ENCODE measurements at regions not wholly inside any gene's neighbourhood (a gene's known extent, or its start where the extent isn't known, plus 50 kb on each side); places are given as distances from the start of the nearest gene placed in this dataset.

DNA sequence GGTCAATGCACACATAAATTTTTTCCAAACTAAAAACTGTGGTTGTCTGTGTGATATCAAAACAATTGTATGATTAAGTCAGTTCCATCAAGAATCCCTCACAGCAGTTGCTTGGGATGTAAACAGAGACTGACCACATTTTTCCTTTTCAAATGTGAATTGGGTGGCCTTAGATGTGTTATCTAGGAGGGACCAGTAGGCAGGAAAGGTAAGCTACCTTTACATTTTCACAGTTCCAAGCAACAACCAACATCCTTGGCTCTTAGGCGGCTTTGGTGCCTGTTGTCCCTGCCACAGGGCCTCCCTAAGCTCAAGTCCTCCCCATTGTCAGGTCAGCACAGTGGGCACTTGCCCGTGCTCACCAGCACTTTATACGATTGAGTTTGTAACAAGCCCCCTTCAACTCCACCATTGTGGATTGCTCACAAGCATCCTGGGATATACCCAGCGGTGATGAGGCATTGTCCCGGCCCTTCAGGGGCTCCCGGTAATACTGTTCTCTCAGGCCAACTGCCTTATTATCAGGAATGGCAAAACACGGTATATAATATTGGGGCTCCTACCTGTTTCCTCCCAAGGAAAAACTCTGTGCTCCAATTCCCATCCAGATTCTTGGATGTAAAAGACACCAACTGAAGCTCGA lies 114.9 kb upstream of the ANKRD1 start:
- intact Hi-C loops (cut with DNase I; ENCODE audit: low total_unique reads): no loop called here
- WGBS, 2 donors: 83 to 92% methylated on average over 8 of the region's 8 CpGs
- no peak for DNase-seq (ENCODE audit: low spot score in 2 of 2)

DNA sequence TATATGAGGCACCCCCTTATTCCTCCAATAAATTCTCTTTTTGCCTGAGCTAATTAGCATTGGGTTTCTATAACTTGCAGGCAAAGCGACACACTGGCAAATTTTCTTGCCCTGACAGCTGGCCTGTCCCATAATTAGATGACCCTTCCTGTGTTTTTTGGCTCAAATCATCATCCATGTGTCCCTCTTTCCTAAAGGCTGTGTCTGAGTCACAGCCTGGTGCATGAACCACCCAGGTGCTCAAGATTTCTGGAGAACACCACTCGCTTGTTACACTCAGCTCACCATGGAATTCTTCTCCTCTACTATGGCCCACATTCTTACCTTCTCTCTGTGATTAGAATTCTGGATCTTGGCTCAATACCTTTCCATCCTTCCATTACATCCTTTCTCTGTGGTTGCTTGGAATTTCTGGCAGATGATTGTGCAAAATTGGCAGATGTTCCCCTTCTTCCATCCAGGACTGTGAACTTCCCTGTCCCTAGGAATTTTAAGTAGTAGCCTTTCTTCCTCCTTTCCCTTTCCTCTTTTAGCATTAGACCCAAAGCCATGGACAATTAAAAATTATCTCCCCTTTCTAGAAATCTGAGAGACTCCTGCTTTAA lies 116.0 kb upstream of the ANKRD1 start:
- TF ChIP-seq, protein P1, sequence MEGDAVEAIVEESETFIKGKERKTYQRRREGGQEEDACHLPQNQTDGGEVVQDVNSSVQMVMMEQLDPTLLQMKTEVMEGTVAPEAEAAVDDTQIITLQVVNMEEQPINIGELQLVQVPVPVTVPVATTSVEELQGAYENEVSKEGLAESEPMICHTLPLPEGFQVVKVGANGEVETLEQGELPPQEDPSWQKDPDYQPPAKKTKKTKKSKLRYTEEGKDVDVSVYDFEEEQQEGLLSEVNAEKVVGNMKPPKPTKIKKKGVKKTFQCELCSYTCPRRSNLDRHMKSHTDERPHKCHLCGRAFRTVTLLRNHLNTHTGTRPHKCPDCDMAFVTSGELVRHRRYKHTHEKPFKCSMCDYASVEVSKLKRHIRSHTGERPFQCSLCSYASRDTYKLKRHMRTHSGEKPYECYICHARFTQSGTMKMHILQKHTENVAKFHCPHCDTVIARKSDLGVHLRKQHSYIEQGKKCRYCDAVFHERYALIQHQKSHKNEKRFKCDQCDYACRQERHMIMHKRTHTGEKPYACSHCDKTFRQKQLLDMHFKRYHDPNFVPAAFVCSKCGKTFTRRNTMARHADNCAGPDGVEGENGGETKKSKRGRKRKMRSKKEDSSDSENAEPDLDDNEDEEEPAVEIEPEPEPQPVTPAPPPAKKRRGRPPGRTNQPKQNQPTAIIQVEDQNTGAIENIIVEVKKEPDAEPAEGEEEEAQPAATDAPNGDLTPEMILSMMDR (IDR thresholded peaks at IDR 0.05): no peak
- TF ChIP-seq POLR2A (IDR thresholded peaks at IDR 0.05): no peak
- no peak overlapping the region for H3K4me3 ChIP-seq (ENCODE audit: low read depth, poor library complexity, severe bottlenecking)
- 87 to 93% methylated on average over 2 of the region's 2 CpGs for WGBS, 2 donors
- intact Hi-C loops (cut with DNase I; ENCODE audit: low total_unique reads): no loop called here
- DNase-seq (ENCODE audit: low spot score in 2 of 2): no peak

More for the DNA sequence above, 114.9 kb upstream of the ANKRD1 start:
- TF ChIP-seq, protein P1 (IDR thresholded peaks at IDR 0.05): no peak
- no peak for TF ChIP-seq POLR2A (IDR thresholded peaks at IDR 0.05)
- no peak overlapping the region for H3K4me3 ChIP-seq (ENCODE audit: low read depth, poor library complexity, severe bottlenecking)

DNA sequence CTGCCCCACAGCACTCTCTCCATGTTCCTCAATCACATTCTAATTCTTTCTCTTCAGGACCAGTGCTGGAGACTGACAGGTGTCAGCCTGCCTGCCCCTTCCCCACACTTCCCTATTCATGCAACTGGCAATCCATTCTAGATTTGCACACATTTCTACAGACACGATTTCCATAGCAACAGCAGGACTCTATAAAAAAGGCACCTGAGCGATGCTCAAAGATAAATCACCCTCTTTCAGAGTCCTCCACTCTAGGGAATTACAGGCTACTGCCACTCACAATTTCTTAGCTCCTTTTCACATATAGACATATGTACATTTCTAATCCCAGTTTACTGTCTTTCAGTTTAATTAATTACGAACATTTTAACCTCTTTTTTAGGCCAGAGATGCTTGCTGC lies 118.1 kb upstream of the ANKRD1 start:
- DNase-seq (ENCODE audit: low spot score in 2 of 2): no peak
- TF ChIP-seq POLR2A (IDR thresholded peaks at IDR 0.05): no peak
- TF ChIP-seq, protein P1 (IDR thresholded peaks at IDR 0.05): no peak
- H3K4me3 ChIP-seq (ENCODE audit: low read depth, poor library complexity, severe bottlenecking): no peak overlapping the region
- intact Hi-C loops (cut with DNase I; ENCODE audit: low total_unique reads): no loop called here
- WGBS, 2 donors: 54 to 69% methylated on average over 3 of the region's 3 CpGs

DNA sequence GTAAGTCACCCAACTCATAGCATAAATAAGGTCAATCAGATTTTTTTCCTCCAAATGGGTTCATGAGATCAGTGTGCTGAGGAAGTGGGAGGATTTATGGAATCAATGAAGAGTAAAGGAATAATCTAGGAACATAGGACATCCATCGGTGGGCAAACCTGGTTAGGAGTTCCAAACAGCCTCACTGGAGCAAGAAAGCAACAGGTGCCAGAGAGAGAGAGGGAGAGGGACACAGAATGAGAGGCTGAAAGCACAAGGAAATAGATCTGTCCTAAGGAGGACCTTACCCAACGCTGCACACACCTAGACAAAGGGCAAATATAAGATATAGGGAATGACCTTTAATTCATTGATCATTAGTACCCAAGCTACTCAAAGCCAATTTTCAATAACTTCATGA lies 119.5 kb upstream of the ANKRD1 start:
- WGBS, 2 donors: 82 to 88% methylated on average over 2 of the region's 2 CpGs
- DNase-seq (ENCODE audit: low spot score in 2 of 2): no peak
- H3K4me3 ChIP-seq (ENCODE audit: low read depth, poor library complexity, severe bottlenecking): no peak overlapping the region
- no peak for TF ChIP-seq POLR2A (IDR thresholded peaks at IDR 0.05)
- intact Hi-C loops (cut with DNase I; ENCODE audit: low total_unique reads): no loop called here

DNA sequence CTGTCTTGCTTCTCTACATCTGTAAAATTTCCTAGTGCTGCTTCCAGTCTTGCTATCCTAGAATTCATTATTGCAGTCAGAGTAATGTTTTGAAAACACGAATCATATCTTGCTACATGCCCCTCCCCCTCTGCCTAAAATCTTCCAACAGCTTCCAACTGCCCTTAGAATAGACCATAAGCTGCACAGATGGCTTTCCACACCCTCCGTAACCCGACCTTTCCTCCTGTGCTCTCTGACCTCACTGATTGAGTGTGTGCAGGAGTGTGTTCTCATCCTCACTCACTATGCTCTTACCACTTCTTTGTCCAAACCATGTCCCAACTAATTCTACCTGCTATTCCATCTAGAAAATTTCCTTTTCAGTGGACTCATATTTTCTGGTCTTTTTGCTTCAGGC lies 121.2 kb upstream of the ANKRD1 start:
- no peak for DNase-seq (ENCODE audit: low spot score in 2 of 2)
- WGBS, 2 donors: 56 to 71% methylated on average over 3 of the region's 3 CpGs
- intact Hi-C loops (cut with DNase I; ENCODE audit: low total_unique reads): no loop called here
- TF ChIP-seq, protein P1 (IDR thresholded peaks at IDR 0.05): no peak
- no peak for TF ChIP-seq POLR2A (IDR thresholded peaks at IDR 0.05)
- H3K4me3 ChIP-seq (ENCODE audit: low read depth, poor library complexity, severe bottlenecking): no peak overlapping the region

DNA sequence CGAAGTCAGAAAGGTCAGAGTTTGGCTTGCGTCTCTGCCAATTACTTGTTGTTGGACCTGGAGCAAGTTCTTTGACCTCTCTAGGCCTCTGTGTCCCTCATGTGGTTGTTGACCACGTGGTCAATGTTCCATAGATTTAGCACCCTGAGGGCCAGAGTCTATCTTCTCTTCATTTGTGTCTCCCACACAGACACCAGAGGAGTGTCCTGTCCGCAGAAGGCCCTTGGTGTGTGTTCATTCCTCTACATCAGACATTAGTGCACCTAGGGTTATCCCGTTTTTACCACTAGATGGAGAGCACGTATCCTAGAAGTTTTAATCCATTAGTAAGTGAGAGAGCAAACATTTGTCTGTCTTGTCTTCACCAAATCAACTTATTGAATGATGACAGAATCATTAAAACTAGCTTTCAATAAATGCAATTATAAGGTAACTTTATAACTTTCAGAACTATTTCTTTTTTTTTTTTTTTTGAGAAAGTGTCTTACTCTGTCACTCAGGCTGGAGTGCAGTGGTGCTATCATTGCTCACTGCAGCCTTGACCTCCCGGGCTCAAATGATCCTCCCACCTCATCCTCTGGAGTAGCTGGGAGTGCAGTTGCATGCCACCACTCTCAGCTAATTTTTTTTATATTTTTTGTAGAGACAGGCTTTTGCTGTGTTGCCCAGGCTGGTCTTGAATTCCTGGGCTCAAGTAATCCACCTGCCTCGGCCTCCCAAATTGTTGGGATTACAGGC lies 122.5 kb upstream of the ANKRD1 start:
- intact Hi-C loops (cut with DNase I; ENCODE audit: low total_unique reads): no loop called here
- no peak overlapping the region for H3K4me3 ChIP-seq (ENCODE audit: low read depth, poor library complexity, severe bottlenecking)
- WGBS, 2 donors: 68 to 73% methylated on average over 8 of the region's 8 CpGs
- DNase-seq (ENCODE audit: low spot score in 2 of 2): no peak
- TF ChIP-seq, protein P1 (IDR thresholded peaks at IDR 0.05): no peak
- TF ChIP-seq POLR2A (IDR thresholded peaks at IDR 0.05): no peak
